NB4 (cell line): ENCODE measurements at regions not wholly inside any gene's neighbourhood (a gene's known extent, or its start where the extent isn't known, plus 50 kb on each side); places are given as distances from the start of the nearest gene placed in this dataset.

Experiments used
- CTCF ChIP-seq: IDR thresholded peaks from one replicate; pipeline ENCODE4 v1.5.1; 2012; ENCODE audit warnings: low read depth, low read length
- MAX ChIP-seq: IDR thresholded peaks from 2 replicates; pipeline ENCODE4 v1.6.1; 2011; ENCODE audit warnings: low read depth, low read length
- MYC ChIP-seq: IDR thresholded peaks from 2 replicates; pipeline ENCODE4 v1.6.1; 2011; ENCODE audit warnings: low read depth, low read length
- POLR2A ChIP-seq: IDR thresholded peaks from 2 replicates; pipeline ENCODE4 v1.6.1; 2011; ENCODE audit warnings: mild to moderate bottlenecking; ENCODE audit not compliant: insufficient read length; ENCODE audit errors: extremely low read depth

- TF ChIP-seq CTCF: no peak
- TF ChIP-seq POLR2A: no peak
- no peak for TF ChIP-seq MAX
- TF ChIP-seq MYC: no peak
Observed at GRCh38 chr1:63068626-63069025, 253.7 kb upstream of the FOXD3 start.
